ENCODE measurements at regions not wholly inside any gene's neighbourhood (a gene's known extent, or its start where the extent isn't known, plus 50 kb on each side); places are given as distances from the start of the nearest gene placed in this dataset.
A peak's percentile ranks its signal among the peaks of the same experiment; 100 is the strongest.
"Not testable (repeated sequence)": the region's sequence is repeated elsewhere in the genome, so short reads cannot be mapped to it uniquely, and the experiment has no call there.

GRCh38 chr4:131883181-131883580 lies 1265.9 kb upstream of the PCDH10 start:
- not testable (repeated sequence) for H3K4me3 Mint-ChIP-seq

GRCh38 chr4:131925662-131926061 lies 1223.4 kb upstream of the PCDH10 start:
- DNase-seq; CTCF ChIA-PET; H3K4me3 ChIP-seq (ENCODE audit: control insufficient read depth in 1 of 2, extremely low read depth in 1 of 2, low read length in 1 of 2); H3K36me3 Mint-ChIP-seq; H3K27ac ChIP-seq (ENCODE audit: low read length); H3K4me3 Mint-ChIP-seq; ATAC-seq (replicated peaks in 1 of 4); H3K4me1 Mint-ChIP-seq; H3K27ac Mint-ChIP-seq; H3K9me3 ChIP-seq; H3K36me3 ChIP-seq (ENCODE audit: control insufficient read depth in 2 of 2, extremely low read depth in 1 of 2, insufficient read depth in 1 of 2, low read length in 1 of 2); H3K27me3 Mint-ChIP-seq; H3K9me3 Mint-ChIP-seq; H3K4me1 ChIP-seq (ENCODE audit: control insufficient read depth in 1 of 2, extremely low read depth in 1 of 2, insufficient read depth in 2 of 2, low read length in 2 of 2); POLR2A ChIA-PET; H3K27me3 ChIP-seq (replicated peaks in 1 of 2; ENCODE audit: control insufficient read depth in 2 of 2, extremely low read depth in 1 of 2, insufficient read depth in 2 of 2, low read length in 1 of 2): not testable (repeated sequence)
- WGBS (ENCODE audit: insufficient coverage), result 83% methylated on average over 1 of the region's 2 CpGs

More at GRCh38 chr4:131883181-131883580, 1265.9 kb upstream of the PCDH10 start:
- H3K4me3 ChIP-seq (ENCODE audit: control insufficient read depth in 1 of 2, extremely low read depth in 1 of 2, low read length in 1 of 2); ATAC-seq (replicated peaks in 1 of 4); H3K27me3 ChIP-seq (replicated peaks in 1 of 2; ENCODE audit: control insufficient read depth in 2 of 2, extremely low read depth in 1 of 2, insufficient read depth in 2 of 2, low read length in 1 of 2); H3K9me3 Mint-ChIP-seq; H3K4me1 ChIP-seq (ENCODE audit: control insufficient read depth in 1 of 2, extremely low read depth in 1 of 2, insufficient read depth in 2 of 2, low read length in 2 of 2); CTCF ChIA-PET; DNase-seq; H3K27ac ChIP-seq (ENCODE audit: low read length); H3K4me1 Mint-ChIP-seq; H3K27me3 Mint-ChIP-seq; H3K9me3 ChIP-seq; H3K36me3 ChIP-seq (ENCODE audit: control insufficient read depth in 2 of 2, extremely low read depth in 1 of 2, insufficient read depth in 1 of 2, low read length in 1 of 2); POLR2A ChIA-PET; H3K27ac Mint-ChIP-seq; H3K36me3 Mint-ChIP-seq: not testable (repeated sequence)
- WGBS (ENCODE audit: insufficient coverage), result no CpG with 5 or more reads among the region's 2 CpGs

- POLR2A ChIA-PET, result not testable (repeated sequence)
These were observed 1181.4 kb upstream of the PCDH10 start for GRCh38 chr4:131967646-131968045.

GRCh38 chr4:131974730-131975129 lies 1174.4 kb upstream of the PCDH10 start:
- WGBS (ENCODE audit: insufficient coverage), result no CpG with 5 or more reads among the region's 4 CpGs
- Mint-ChIP-seq H3K27ac (no peak overlapping the region), H3K4me3 (peak overlapping the region in 2 of 3 donors; percentile 75 to 76), H3K9me3 (peaks cover 8 to 14% (median 11%) of the 10 kb centered on the region in 3 donors), H3K27me3 (no peaks in the 10 kb centered on the region), H3K36me3 (no peaks in the 10 kb centered on the region), H3K4me1 (no peaks in the 10 kb centered on the region)
- ATAC-seq (replicated peaks in 1 of 4) (no peak), DNase-seq (no peak)
- Histone ChIP-seq H3K4me3 (ENCODE audit: control insufficient read depth in 1 of 2, extremely low read depth in 1 of 2, low read length in 1 of 2) (no peak overlapping the region), H3K9me3 (no peaks in the 10 kb centered on the region), H3K36me3 (ENCODE audit: control insufficient read depth in 2 of 2, extremely low read depth in 1 of 2, insufficient read depth in 1 of 2, low read length in 1 of 2) (no peaks in the 10 kb centered on the region), H3K4me1 (ENCODE audit: control insufficient read depth in 1 of 2, extremely low read depth in 1 of 2, insufficient read depth in 2 of 2, low read length in 2 of 2) (no peaks in the 10 kb centered on the region), H3K27me3 (replicated peaks in 1 of 2; ENCODE audit: control insufficient read depth in 2 of 2, extremely low read depth in 1 of 2, insufficient read depth in 2 of 2, low read length in 1 of 2) (no peaks in the 10 kb centered on the region), H3K27ac (ENCODE audit: low read length) (no peak overlapping the region)
- POLR2A ChIA-PET, result no interaction called here
- CTCF ChIA-PET, result no interaction called here

More at GRCh38 chr4:131967646-131968045, 1181.4 kb upstream of the PCDH10 start:
- DNase-seq; H3K27me3 ChIP-seq (replicated peaks in 1 of 2; ENCODE audit: control insufficient read depth in 2 of 2, extremely low read depth in 1 of 2, insufficient read depth in 2 of 2, low read length in 1 of 2); H3K4me3 Mint-ChIP-seq; H3K9me3 ChIP-seq; H3K9me3 Mint-ChIP-seq; H3K4me3 ChIP-seq (ENCODE audit: control insufficient read depth in 1 of 2, extremely low read depth in 1 of 2, low read length in 1 of 2); H3K4me1 Mint-ChIP-seq; H3K36me3 ChIP-seq (ENCODE audit: control insufficient read depth in 2 of 2, extremely low read depth in 1 of 2, insufficient read depth in 1 of 2, low read length in 1 of 2); H3K4me1 ChIP-seq (ENCODE audit: control insufficient read depth in 1 of 2, extremely low read depth in 1 of 2, insufficient read depth in 2 of 2, low read length in 2 of 2); ATAC-seq (replicated peaks in 1 of 4); H3K27ac ChIP-seq (ENCODE audit: low read length); H3K36me3 Mint-ChIP-seq; H3K27ac Mint-ChIP-seq; CTCF ChIA-PET; H3K27me3 Mint-ChIP-seq: not testable (repeated sequence)

GRCh38 chr4:131975276-131976132 lies 1173.6 kb upstream of the PCDH10 start:
- 93% methylated on average over 38 of the region's 63 CpGs for WGBS (ENCODE audit: insufficient coverage)
- H3K36me3 Mint-ChIP-seq; CTCF ChIA-PET; H3K4me1 ChIP-seq (ENCODE audit: control insufficient read depth in 1 of 2, extremely low read depth in 1 of 2, insufficient read depth in 2 of 2, low read length in 2 of 2); POLR2A ChIA-PET; DNase-seq; H3K9me3 ChIP-seq; H3K36me3 ChIP-seq (ENCODE audit: control insufficient read depth in 2 of 2, extremely low read depth in 1 of 2, insufficient read depth in 1 of 2, low read length in 1 of 2); H3K27me3 ChIP-seq (replicated peaks in 1 of 2; ENCODE audit: control insufficient read depth in 2 of 2, extremely low read depth in 1 of 2, insufficient read depth in 2 of 2, low read length in 1 of 2); H3K4me3 ChIP-seq (ENCODE audit: control insufficient read depth in 1 of 2, extremely low read depth in 1 of 2, low read length in 1 of 2); H3K4me1 Mint-ChIP-seq; H3K27me3 Mint-ChIP-seq; H3K27ac ChIP-seq (ENCODE audit: low read length): not testable (repeated sequence)
- Mint-ChIP-seq H3K27ac (peak overlapping the region in 1 of 2 donors; percentile 39), H3K4me3 (peak overlapping the region; percentile 31 to 76 (median 75)), H3K9me3 (peaks cover 8 to 15% (median 11%) of the 10 kb centered on the region in 3 donors)
- peak in 1 of 4 experiments; percentile 26 for ATAC-seq (replicated peaks in 1 of 4)

- H3K9me3 ChIP-seq; H3K36me3 Mint-ChIP-seq; POLR2A ChIA-PET; H3K36me3 ChIP-seq (ENCODE audit: control insufficient read depth in 2 of 2, extremely low read depth in 1 of 2, insufficient read depth in 1 of 2, low read length in 1 of 2); H3K27me3 ChIP-seq (replicated peaks in 1 of 2; ENCODE audit: control insufficient read depth in 2 of 2, extremely low read depth in 1 of 2, insufficient read depth in 2 of 2, low read length in 1 of 2); H3K27ac ChIP-seq (ENCODE audit: low read length); H3K4me1 ChIP-seq (ENCODE audit: control insufficient read depth in 1 of 2, extremely low read depth in 1 of 2, insufficient read depth in 2 of 2, low read length in 2 of 2); H3K27me3 Mint-ChIP-seq; H3K4me3 ChIP-seq (ENCODE audit: control insufficient read depth in 1 of 2, extremely low read depth in 1 of 2, low read length in 1 of 2); CTCF ChIA-PET; ATAC-seq (replicated peaks in 1 of 4); H3K4me1 Mint-ChIP-seq: not testable (repeated sequence)
- peak overlapping the region in 1 of 2 donors; percentile 39 for H3K27ac Mint-ChIP-seq
- H3K4me3 Mint-ChIP-seq, result peak overlapping the region in 2 of 3 donors; percentile 75 to 76
- peak in 4 of 35 experiments; percentile 3 to 24 (median 4) for DNase-seq
- 94% methylated on average over 52 of the region's 71 CpGs for WGBS (ENCODE audit: insufficient coverage)
- H3K9me3 Mint-ChIP-seq, result peaks cover 11 to 20% (median 14%) of the 10 kb centered on the region in 3 donors
These were observed 1172.7 kb upstream of the PCDH10 start for GRCh38 chr4:131976133-131977002.

Measured in T-cell (primary cell).